ENCODE measurements at regions not wholly inside any gene's neighbourhood (a gene's known extent, or its start where the extent isn't known, plus 50 kb on each side); places are given as distances from the start of the nearest gene placed in this dataset.

GRCh38 chr10:29737074-29737593 is 102.4 kb upstream of the SVIL start:
- peak overlapping the region; percentile 87 for H2BK5ac ChIP-seq (ENCODE audit: low read length)
- peaks cover 5% of the 10 kb centered on the region for H3K79me1 ChIP-seq (ENCODE audit: low read depth, low read length)
- H3K4ac ChIP-seq (ENCODE audit: low read length) = no peak overlapping the region
- no peak overlapping the region for H2AK5ac ChIP-seq (ENCODE audit: low read depth, low read length)
- H3K27me3 ChIP-seq (ENCODE audit: control insufficient read depth in 3 of 3, insufficient read depth in 3 of 3, low read depth in 1 of 3, low read length in 3 of 3) = peaks cover 0 to 16% (median 0%) of the 10 kb centered on the region in 3 experiments
- H3K9me3 ChIP-seq (replicated peaks in 1 of 2; ENCODE audit: control insufficient read depth in 2 of 2, insufficient read depth in 1 of 2, low read depth in 1 of 2, low read length in 2 of 2) = no peaks in the 10 kb centered on the region
- H3K4me3 ChIP-seq (ENCODE audit: low read length in 2 of 2) = peak overlapping the region; percentile 12 to 70
- H2BK15ac ChIP-seq (ENCODE audit: low read length) = no peak overlapping the region
- no peak overlapping the region for H2BK120ac ChIP-seq (ENCODE audit: low read depth, low read length)
- H2AFZ ChIP-seq (ENCODE audit: low read length) = peak overlapping the region; percentile 98
- no peak overlapping the region for H2BK12ac ChIP-seq (ENCODE audit: low read length)
- H3K27ac ChIP-seq (replicated peaks; ENCODE audit: low read length) = no peak overlapping the region
- no peak overlapping the region for H3K14ac ChIP-seq (ENCODE audit: low read length)
- no CpG with 5 or more reads among the region's 27 CpGs for WGBS, 2 donors (ENCODE audit: extremely low coverage in 2 of 2, insufficient read length in 2 of 2, insufficient replicate concordance in 1 of 2)
- no peak overlapping the region for H4K8ac ChIP-seq (ENCODE audit: low read depth, low read length)
- H3K4me2 ChIP-seq (ENCODE audit: insufficient read depth, low read length, poor library complexity, severe bottlenecking) = peak overlapping the region; percentile 89
- no peak for DNase-seq (ENCODE audit: low spot score)
- no peak overlapping the region for H4K91ac ChIP-seq (ENCODE audit: low read depth, low read length, poor library complexity)
- H3K18ac ChIP-seq (ENCODE audit: low read length) = peak overlapping the region; percentile 85
- H3K23ac ChIP-seq (ENCODE audit: low read depth, low read length, poor library complexity) = no peak overlapping the region
- peaks cover 10 to 20% of the 10 kb centered on the region in 2 donors for H3K4me1 ChIP-seq (ENCODE audit: control insufficient read depth in 2 of 2, insufficient read depth in 1 of 2, low read depth in 1 of 2, low read length in 2 of 2)
- H3K36me3 ChIP-seq (replicated peaks in 1 of 2; ENCODE audit: control insufficient read depth in 2 of 2, insufficient read depth in 2 of 2, low read length in 2 of 2) = no peaks in the 10 kb centered on the region
- no peak overlapping the region for H3K9ac ChIP-seq (ENCODE audit: low read depth, low read length, poor library complexity)

GRCh38 chr10:29736366-29737073 is 101.7 kb upstream of the SVIL start:
- Histone ChIP-seq H2AK5ac (ENCODE audit: low read depth, low read length) (peak overlapping the region; percentile 56), H2AFZ (ENCODE audit: low read length) (peak overlapping the region; percentile 98), H4K8ac (ENCODE audit: low read depth, low read length) (no peak overlapping the region), H2BK12ac (ENCODE audit: low read length) (peak overlapping the region; percentile 63), H2BK15ac (ENCODE audit: low read length) (peak overlapping the region; percentile 85), H3K4ac (ENCODE audit: low read length) (no peak overlapping the region), H3K36me3 (replicated peaks in 1 of 2; ENCODE audit: control insufficient read depth in 2 of 2, insufficient read depth in 2 of 2, low read length in 2 of 2) (no peaks in the 10 kb centered on the region), H3K9ac (ENCODE audit: low read depth, low read length, poor library complexity) (peak overlapping the region; percentile 89), H3K4me3 (ENCODE audit: low read length in 2 of 2) (peak overlapping the region; percentile 70 to 95), H3K4me2 (ENCODE audit: insufficient read depth, low read length, poor library complexity, severe bottlenecking) (peak overlapping the region; percentile 89), H3K18ac (ENCODE audit: low read length) (peak overlapping the region; percentile 98), H4K91ac (ENCODE audit: low read depth, low read length, poor library complexity) (no peak overlapping the region), H3K23ac (ENCODE audit: low read depth, low read length, poor library complexity) (peak overlapping the region; percentile 80), H3K9me3 (replicated peaks in 1 of 2; ENCODE audit: control insufficient read depth in 2 of 2, insufficient read depth in 1 of 2, low read depth in 1 of 2, low read length in 2 of 2) (no peaks in the 10 kb centered on the region), H3K79me1 (ENCODE audit: low read depth, low read length) (peaks cover 5% of the 10 kb centered on the region), H3K14ac (ENCODE audit: low read length) (peak overlapping the region; percentile 71), H3K27ac (replicated peaks; ENCODE audit: low read length) (peak overlapping the region; percentile 57), H2BK120ac (ENCODE audit: low read depth, low read length) (no peak overlapping the region), H3K4me1 (ENCODE audit: control insufficient read depth in 2 of 2, insufficient read depth in 1 of 2, low read depth in 1 of 2, low read length in 2 of 2) (peaks cover 14 to 22% of the 10 kb centered on the region in 2 donors), H3K27me3 (ENCODE audit: control insufficient read depth in 3 of 3, insufficient read depth in 3 of 3, low read depth in 1 of 3, low read length in 3 of 3) (peaks cover 0 to 16% (median 0%) of the 10 kb centered on the region in 3 experiments), H2BK5ac (ENCODE audit: low read length) (peak overlapping the region; percentile 95)
- WGBS, 2 donors (ENCODE audit: extremely low coverage in 2 of 2, insufficient read length in 2 of 2, insufficient replicate concordance in 1 of 2) = no CpG with 5 or more reads among the region's 74 CpGs
- DNase-seq (ENCODE audit: low spot score) = peak; percentile 58

- peak overlapping the region; percentile 70 to 95 for H3K4me3 ChIP-seq (ENCODE audit: low read length in 2 of 2)
- H2AK5ac ChIP-seq (ENCODE audit: low read depth, low read length) = peak overlapping the region; percentile 91
- H3K27me3 ChIP-seq (ENCODE audit: control insufficient read depth in 3 of 3, insufficient read depth in 3 of 3, low read depth in 1 of 3, low read length in 3 of 3) = peaks cover 0 to 16% (median 0%) of the 10 kb centered on the region in 3 experiments
- peak overlapping the region; percentile 63 for H2BK12ac ChIP-seq (ENCODE audit: low read length)
- peak overlapping the region; percentile 99 for H3K18ac ChIP-seq (ENCODE audit: low read length)
- peaks cover 5% of the 10 kb centered on the region for H3K79me1 ChIP-seq (ENCODE audit: low read depth, low read length)
- H3K23ac ChIP-seq (ENCODE audit: low read depth, low read length, poor library complexity) = peak overlapping the region; percentile 92
- peak overlapping the region; percentile 98 for H2AFZ ChIP-seq (ENCODE audit: low read length)
- H3K27ac ChIP-seq (replicated peaks; ENCODE audit: low read length) = peak overlapping the region; percentile 74
- no peak overlapping the region for H4K8ac ChIP-seq (ENCODE audit: low read depth, low read length)
- no CpG with 5 or more reads among the region's 81 CpGs for WGBS, 2 donors (ENCODE audit: extremely low coverage in 2 of 2, insufficient read length in 2 of 2, insufficient replicate concordance in 1 of 2)
- no peak overlapping the region for H4K91ac ChIP-seq (ENCODE audit: low read depth, low read length, poor library complexity)
- peak overlapping the region; percentile 89 for H3K9ac ChIP-seq (ENCODE audit: low read depth, low read length, poor library complexity)
- H3K14ac ChIP-seq (ENCODE audit: low read length) = peak overlapping the region; percentile 71
- H2BK15ac ChIP-seq (ENCODE audit: low read length) = peak overlapping the region; percentile 85
- H2BK120ac ChIP-seq (ENCODE audit: low read depth, low read length) = no peak overlapping the region
- no peaks in the 10 kb centered on the region for H3K36me3 ChIP-seq (replicated peaks in 1 of 2; ENCODE audit: control insufficient read depth in 2 of 2, insufficient read depth in 2 of 2, low read length in 2 of 2)
- H3K4me2 ChIP-seq (ENCODE audit: insufficient read depth, low read length, poor library complexity, severe bottlenecking) = peak overlapping the region; percentile 89
- peak overlapping the region; percentile 95 for H2BK5ac ChIP-seq (ENCODE audit: low read length)
- no peaks in the 10 kb centered on the region for H3K9me3 ChIP-seq (replicated peaks in 1 of 2; ENCODE audit: control insufficient read depth in 2 of 2, insufficient read depth in 1 of 2, low read depth in 1 of 2, low read length in 2 of 2)
- DNase-seq (ENCODE audit: low spot score) = peak; percentile 88
- H3K4me1 ChIP-seq (ENCODE audit: control insufficient read depth in 2 of 2, insufficient read depth in 1 of 2, low read depth in 1 of 2, low read length in 2 of 2) = peaks cover 18 to 24% of the 10 kb centered on the region in 2 donors
- peak overlapping the region; percentile 94 for H3K4ac ChIP-seq (ENCODE audit: low read length)
Measured at GRCh38 chr10:29735628-29736365, 101.0 kb upstream of the SVIL start.

All from neuronal stem cell (in vitro differentiated cells).